NCI-H2196 treated with DMSO at 0.1 percent for 48 hours (cell line): ENCODE measurements at regions not wholly inside any gene's neighbourhood (a gene's known extent, or its start where the extent isn't known, plus 50 kb on each side); places are given as distances from the start of the nearest gene placed in this dataset.
"Not testable (repeated sequence)": the region's sequence is repeated elsewhere in the genome, so short reads cannot be mapped to it uniquely, and the experiment has no call there.

Experiments used
- DNase-seq: peaks from one replicate; lab custom pipeline; 2025; ENCODE audit not compliant: unreplicated experiment; lab: John Stamatoyannopoulos, UW

DNA sequence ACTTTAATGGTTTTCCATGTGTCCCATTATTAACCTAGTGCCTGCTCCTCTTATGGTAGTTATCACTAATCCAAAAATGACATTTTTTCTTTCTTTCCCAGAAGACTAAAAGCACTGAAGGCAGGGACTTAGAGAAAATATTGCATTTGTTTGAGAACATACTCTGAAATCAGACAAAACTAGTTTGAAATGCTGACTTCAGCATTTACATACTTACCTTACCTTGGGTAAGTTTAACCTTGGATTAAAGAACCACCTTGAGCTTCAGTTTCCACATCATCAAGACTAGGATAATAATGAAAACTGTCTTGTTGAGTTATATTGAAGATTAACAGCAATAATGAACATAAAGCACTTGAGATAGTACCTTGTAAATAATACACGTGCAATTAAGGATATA, 413.0 kb downstream of the SOX2 start:
- DNase-seq, result no peak

DNA sequence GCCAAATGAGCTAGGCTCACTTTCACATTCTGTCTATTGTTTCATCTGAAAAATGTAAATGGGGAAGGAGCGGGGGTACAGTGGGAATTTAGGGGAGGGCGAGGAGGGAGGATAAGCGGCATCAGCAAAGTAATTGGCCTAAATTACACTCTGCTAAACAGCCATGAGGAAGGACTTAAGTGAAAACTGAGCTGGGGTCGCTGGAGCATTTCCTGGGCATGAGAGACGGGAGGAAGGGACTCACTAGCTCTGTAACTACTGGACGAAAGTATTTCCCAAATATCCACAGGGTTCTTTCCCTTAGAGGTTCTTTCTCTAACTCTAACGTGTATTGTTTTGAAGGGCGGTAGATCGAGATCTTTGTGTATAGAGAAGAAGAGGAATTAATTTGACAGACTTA, 418.0 kb downstream of the SOX2 start:
- no peak for DNase-seq

DNA sequence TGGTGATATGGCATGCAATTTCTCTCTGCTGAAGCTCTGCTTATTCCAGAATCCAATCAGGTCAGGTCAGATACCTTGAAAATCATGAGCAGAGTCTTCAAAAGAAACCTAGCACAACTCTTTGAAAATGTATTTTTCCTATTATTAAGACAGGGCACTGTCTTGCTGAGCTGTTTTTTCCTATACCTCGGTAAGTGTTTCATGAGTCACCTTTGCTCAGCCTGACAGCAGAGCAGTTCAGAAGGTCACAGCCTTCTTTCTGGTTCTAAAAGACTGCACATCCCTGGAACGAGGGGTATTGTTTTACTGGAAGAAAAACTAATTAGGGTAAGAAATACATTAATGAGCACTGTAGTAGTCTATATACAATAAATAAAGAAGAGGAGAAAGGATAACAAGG, 422.0 kb downstream of the SOX2 start:
- no peak for DNase-seq

DNA sequence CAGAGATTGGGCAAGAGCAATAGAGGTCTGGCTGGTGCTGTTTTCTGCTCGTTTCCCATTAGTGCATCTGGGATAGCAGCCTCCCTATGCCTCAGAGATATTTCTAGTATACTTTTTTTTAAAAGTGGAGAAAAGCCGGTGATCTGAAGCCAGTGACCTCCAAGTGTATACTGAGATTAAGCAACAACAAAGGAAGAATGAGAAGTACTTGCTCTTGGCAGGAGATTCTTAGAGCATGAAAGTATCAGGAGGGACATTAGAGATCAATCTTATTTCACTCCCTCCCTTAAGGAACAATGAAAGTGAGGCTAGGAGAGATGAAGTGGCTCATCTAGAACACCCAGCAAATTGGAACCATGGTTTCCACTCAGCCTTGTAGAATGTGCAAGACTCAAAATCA, 423.3 kb downstream of the SOX2 start:
- no peak for DNase-seq

DNA sequence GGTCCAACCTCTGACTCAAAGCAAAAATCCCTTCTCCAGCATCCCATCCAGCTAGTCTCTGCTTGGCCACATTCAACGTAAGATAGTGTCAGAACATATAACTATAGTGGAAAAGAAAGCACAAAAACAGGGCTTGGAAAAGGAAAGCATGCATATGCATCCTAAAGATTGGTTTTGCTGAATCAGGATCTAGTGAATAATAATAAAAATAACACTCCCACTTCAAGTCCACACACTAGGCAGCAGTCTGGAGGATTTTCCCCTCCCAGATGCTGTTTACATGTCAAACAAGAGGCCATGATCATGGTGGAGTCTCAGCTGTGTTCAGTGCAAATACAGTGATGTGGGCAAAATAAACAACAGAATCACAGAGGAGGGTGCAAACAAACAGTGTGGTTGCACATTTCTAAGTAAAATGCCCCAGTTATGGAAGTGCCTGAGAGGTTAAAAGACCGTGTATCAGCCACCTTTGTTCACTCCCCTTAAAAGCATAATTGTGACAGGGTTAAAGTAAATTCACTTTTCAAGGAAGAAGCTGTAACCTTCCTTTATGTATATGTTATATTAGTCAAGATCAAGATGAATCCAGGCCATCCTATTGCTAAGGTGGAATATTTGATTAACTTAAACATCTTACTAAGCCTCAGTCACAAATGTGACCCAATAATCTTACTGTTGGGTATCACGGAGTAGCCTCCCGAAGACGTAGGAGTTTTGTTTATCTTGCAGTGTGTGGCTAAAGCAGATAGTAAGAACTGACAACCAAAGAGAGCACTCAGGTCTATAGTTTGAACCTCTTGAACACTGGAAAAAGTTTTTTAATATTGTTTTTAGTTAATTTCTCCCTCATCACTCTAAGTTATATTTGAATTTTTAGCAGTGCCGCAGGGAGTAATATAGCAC, 424.5 kb downstream of the SOX2 start:
- DNase-seq, result no peak

DNA sequence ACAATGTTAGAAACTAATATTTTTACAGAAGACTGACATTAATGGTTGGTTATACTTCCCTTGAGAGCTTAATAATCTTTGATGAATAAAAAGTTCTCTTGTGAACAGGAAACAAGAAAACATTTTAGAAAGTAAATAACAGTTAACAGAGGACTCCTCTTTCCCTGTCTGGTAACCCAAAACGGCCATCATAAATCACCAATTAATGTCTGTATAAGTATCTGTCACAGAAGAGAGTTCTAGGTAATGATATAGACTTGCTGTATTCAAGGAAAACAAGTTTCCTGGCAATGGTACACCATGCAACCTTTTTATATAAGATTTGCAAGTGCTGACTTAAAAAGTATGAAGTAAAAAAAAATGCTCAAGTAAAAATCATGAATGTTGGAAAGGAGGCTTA, 426.7 kb downstream of the SOX2 start:
- DNase-seq, result no peak

DNA sequence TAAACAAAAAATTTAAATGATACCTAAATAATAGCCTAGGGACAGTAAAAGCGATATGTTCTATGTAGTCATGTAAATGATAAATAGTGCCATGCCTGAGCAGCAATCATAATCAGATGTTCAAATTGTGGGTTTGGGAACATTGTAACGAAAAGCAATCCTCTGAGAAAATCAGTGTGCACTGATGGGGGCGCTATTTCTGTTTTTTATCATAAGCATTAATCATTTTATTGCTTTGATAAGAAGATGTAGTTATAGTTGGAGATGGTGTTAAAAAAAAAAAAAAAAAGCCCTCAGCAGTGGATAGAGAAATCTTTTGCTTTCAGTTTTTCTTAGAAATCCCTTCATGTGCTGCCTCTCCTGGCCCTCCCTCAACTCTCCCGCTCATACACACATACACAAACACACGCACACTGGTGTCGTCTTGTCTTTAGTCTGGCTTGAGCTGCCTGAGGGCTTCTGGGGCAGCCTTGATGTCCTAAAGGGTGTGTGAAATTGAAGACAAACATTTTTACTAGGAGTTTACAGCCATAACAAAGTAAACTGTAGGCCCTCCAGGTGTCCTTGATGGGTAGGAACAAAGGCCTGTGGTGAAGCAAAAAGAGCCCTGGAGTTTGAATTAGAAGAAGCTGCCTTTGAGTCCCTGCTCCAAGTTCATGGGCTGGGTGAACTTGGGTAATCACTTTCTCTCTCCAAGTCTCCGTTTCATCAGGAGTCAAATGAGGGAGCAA, 428.1 kb downstream of the SOX2 start:
- DNase-seq, result no peak

DNA sequence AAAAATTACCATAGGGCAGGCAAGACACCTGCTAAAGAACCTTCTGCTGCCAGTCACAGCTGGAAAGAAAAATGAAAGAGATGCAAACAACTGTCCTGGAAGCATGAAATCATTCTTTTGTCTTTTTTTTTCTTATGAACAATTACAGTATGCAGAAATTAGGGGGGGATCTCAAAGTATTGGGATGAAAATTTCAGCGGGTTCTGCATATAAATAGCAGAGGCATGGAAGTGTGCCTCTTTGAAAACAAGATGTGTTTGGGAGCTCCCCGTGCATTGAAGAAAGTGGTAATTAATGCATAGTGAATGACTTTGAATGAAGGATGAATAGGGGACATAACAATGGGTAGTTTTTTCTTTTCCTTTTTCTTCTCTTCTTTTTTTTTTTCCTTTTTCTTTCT, 431.2 kb downstream of the SOX2 start:
- DNase-seq, result no peak

DNA sequence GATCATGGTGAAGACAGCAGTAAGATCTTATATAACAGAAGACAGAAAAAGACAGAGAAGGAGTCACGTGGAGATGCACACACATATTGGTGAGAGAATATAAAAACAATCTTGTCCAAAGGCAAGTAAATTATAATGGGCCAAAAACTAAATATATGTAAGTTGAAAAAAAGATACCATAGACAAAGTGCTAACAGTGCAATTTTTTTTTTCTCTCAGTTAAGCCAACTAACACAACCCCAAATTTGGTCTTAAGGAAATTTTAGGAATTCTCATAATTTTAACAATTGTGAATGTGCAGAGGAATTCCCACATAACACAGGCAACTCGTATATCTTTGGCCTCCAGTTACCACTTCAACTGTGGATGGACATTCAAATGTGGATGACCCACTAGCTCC, 432.2 kb downstream of the SOX2 start:
- no peak for DNase-seq

DNA sequence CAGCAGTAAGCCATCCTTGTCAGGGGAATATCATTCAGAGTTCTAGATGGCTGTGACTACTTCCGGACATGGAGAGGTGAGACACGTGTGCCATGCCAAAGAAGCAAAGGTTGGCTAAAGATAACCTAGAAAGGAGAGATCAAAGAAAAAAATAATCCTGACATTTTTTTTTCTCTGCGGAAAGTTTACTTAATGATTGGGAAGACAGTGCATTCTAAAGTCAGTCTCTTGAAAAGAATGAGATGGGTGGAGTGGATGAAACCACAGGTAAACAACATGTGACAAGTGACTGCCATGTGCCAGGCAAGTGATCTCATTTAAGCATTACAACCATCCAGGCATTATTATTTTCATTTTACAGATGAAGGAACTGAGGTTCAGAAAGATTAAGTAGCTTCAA, 436.6 kb downstream of the SOX2 start:
- no peak for DNase-seq

DNA sequence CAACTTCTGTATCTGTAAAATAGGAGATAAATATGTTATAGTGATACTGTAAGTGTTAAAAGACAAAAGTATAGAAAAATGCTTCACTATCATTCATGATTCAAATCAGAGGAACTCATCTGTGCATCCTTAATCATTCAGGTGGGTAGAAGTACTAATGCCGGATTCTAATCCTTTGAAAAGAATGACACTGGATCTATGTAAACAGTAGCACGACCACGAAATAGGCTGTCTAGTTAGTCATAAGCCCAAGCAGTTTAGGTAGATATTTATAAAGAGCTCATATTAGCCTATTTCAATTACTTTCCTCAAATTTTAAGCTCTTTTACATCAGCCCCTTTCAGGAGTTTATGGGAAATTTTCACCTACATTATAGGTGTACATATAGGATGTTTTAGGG, 437.9 kb downstream of the SOX2 start:
- no peak for DNase-seq

DNA sequence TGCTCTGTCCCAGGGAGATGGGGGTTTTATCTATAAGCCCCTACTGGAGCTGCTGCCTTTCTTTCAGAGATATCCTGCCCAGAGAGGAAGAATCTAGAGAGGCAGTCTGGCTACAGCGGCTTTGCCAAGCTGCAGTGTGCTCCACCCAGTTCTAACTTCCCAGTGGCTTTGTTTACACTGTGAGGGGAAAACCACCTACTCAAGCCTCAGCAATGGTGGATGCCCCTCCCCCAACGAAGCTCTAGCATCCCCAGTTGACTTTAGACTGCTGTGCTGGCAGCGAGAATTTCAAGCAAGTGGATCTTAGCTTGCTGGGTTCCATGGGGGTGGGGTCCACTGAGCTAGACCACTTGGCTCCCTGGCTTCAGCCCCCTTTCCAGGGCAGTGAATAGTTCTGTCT, 444.6 kb downstream of the SOX2 start:
- not testable (repeated sequence) for DNase-seq

DNA sequence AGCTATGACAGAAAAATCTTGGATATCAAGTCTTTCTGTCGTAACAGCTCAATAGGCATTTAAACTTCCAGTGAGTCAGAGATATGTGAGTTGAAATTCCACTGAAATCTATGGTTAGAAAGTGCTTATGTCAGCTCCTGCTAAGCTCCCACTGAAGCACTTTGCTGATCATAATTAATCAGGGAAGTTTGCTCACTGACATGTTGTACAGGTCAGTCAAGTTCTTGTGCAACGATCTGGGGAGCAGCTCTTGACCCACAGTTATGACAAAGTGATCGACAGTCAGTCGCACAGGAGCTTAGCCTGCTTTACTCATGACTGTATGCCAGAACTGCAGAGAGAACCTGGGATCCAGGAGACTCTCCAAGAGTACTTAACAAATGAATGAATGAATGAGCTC, 453.5 kb downstream of the SOX2 start:
- DNase-seq, result no peak

DNA sequence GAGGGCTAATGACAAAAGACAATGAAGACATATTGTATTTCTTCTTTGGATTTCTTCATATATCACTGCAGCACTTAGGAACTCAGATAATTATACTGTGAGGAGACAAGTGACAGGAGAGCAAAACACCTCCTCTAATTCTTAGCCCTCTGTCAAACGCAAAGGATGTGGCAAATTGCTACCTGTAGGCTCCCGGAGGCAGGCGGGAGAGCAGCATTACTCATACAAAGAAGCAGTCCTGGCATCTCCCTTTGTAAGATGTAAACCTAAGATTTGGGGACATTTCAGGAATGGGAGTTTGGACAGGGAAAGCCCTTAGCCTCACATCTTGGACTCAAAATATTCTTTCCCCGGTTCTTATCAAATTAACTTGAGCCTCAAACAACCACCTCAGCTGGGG, 460.8 kb downstream of the SOX2 start:
- DNase-seq, result no peak

DNA sequence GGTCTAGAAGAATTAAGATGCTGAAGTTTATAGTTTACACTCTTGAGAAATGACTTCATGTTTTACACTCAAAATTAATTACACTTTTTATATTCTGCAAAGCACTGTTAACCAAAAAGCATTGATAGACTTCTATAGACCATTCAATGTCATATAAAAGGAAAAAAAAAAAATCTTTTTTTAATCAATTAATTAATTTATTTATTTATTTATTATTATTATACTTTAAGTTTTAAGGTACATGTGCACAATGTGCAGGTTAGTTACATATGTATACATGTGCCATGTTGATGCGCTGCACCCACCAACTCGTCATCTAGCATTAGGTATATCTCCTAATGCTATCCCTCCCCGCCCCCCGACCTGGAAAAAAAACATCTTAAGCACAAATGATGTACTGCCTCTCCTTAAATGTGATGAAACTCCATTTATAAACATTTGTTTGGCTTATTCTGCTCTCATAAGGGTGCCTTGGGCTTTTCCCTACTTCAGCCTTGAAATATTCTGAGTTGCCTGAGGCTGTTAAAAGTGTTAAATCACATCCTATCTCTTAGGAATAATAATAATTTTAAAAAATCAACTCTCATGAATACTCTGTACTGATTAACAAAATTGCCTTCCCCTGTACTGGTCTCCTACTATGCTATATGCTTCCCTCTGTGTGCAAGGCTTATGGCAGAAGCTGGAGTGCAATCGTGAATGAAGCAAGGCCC, 466.9 kb downstream of the SOX2 start:
- DNase-seq, result no peak

DNA sequence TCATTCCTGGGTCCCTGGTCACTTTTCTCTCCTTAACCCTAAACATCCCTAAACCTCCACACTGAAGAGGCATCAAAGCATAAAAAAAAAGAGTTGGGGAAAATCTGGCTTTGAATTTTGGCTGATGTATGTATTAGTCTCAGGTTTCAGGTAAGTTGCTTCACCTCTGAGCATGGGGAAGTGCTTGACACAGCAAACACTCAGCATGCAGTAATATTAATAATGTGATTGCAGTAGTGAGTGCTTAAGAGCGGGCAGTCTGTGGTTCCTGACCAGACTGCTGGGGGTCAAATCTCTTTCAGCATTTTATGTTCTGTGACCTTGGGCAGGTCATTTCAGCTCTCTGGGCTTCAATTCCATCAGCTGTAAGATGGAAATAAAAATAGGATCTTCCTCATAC, 467.9 kb downstream of the SOX2 start:
- peak; percentile 48 for DNase-seq

DNA sequence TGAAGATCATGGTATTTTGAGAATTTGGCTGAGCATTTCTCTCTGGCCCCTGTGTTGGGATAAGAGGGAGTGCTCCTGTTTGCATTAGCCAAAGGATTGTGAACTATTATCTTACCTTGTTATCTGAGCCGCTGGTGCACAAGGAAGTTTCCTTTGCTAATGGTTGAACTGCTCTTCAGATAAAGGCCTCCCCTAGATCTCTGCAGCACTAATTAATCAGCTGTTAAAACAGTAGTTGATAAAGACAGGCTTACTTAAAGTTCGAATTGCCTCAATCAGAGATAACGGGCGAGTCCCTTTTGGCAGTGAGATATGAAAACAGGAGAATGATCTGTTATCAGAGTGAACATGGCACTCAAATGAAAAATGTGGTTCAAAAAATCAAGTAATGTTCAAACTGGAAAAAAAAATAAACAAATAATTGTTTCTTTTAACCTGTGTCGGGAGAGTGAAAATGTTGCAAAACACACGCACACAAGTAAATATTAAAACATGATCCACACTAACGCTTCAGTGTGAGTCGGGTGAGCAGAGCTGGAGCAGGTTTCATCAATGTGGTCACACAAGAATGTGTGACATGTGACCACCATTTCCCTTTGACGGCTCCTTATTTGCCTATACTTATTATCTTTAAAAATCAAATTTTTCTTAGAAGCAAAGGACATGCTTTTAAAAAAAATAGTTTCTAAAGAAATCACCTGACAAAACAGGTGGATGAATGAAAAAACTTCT, 469.1 kb downstream of the SOX2 start:
- DNase-seq, result peak; percentile 56

DNA sequence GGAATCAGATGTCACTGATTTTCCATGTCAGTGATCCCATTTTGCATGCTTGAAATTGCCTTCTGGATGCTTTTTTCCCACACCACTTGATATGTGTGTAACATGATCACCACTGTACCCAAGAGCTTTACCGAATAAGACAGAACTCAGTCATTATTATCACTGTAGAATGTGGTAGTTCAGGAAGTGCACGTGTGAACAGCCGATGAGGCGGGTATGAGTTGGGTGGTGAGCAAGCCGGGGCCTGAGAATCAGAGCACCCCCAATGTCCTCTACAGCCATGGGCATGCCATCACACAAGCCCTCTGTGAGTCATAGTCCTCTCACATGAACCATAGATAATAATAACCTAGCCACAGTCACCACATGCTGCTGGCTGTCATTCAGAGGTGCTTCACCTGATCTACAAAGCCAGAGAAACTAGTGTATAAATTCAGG, 470.8 kb downstream of the SOX2 start:
- peak; percentile 88 for DNase-seq

DNA sequence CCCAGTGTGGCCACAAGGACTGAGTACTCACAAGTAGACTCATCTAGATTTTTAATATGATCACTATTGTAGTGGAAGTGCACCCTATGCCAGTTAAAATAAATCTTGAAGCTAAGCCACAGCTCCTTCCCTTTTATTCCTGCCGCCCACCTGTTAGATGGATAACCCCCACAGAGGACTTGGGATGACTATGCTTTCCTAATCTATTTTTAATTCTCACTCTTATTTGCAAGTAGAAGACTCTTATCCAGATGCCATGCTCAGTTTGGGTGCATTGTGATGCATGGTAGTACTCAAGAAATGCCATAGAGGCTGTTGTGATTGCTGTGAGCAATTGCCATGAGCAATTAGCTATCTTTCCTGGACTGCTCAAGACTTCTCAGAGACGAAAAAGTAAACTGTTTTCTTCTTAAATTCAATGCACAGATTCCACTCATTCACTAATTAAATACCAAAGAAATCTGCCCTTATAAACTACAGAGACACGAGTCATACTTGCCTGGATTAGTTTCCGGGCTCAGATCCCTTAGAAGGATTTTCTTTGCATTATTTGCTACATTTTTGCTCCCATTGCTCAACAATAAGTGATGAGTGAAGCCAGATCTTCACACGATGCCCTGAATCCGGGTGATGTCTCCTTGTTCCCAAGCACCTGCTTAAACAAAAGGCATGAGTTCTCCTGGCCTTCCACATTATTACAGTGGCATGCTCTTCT, 472.1 kb downstream of the SOX2 start:
- DNase-seq, result no peak

DNA sequence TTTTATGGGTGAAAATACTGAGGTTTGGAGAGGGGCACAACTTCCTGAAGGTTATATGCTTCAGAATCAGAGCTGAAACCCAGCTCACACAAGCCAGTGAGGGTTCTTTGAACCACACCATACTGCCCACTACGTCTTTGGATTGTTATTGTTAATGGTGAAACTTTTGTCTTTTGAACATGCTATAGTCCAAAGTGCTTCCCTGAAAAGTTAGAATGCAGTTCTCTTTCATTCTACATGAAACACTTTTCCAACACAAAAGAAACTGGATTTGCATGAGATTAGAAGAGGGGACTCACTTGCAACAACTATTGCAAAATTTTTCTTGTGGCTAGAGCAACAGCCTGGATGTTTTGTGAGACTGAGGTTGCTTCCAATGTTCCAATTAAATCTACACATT, 473.6 kb downstream of the SOX2 start:
- no peak for DNase-seq
